Brain microvascular endothelial cell (primary cell): ENCODE measurements at regions not wholly inside any gene's neighbourhood (a gene's known extent, or its start where the extent isn't known, plus 50 kb on each side); places are given as distances from the start of the nearest gene placed in this dataset.

ENCODE experiments used
- DNase-seq: peaks from one replicate; pipeline ENCODE4 v3.0.0-alpha.2; 2020
- H3K27ac ChIP-seq: fragments of 250-450 bp; sonication (Bioruptor Pico); 2 replicates; pipeline ENCODE4 v1.5.1; 2020; ENCODE audit warnings: mild to moderate bottlenecking, moderate library complexity
- H3K27me3 ChIP-seq: fragments of 250-450 bp; sonication (Bioruptor Pico); replicated peaks from 2 replicates; pipeline ENCODE4 v1.5.1; 2020; ENCODE audit warnings: mild to moderate bottlenecking
- H3K36me3 ChIP-seq: fragments of 250-450 bp; sonication (Bioruptor Pico); replicated peaks from 2 replicates; pipeline ENCODE4 v1.5.1; 2020; ENCODE audit warnings: mild to moderate bottlenecking
- H3K4me3 ChIP-seq: 2 replicates; pipeline ENCODE4 v1.5.1; 2011; ENCODE audit warnings: low read depth, mild to moderate bottlenecking, control low read depth, low read length, moderate library complexity
- in situ Hi-C: cut with HindIII; loops from 2 replicates; pipeline ENCODE4 v1.10.0; 2017; ENCODE audit warnings: low sequenced_read_pairs, low pct_ligation_motif_present
- TF ChIP-seq, protein P1 (sequence below): IDR thresholded peaks from 2 replicates; pipeline ENCODE4 v1.5.1; 2011; ENCODE audit warnings: low read depth, mild to moderate bottlenecking, moderate library complexity, low read length, control low read depth, inconsistent platforms; ENCODE audit errors: missing control alignments

DNA sequence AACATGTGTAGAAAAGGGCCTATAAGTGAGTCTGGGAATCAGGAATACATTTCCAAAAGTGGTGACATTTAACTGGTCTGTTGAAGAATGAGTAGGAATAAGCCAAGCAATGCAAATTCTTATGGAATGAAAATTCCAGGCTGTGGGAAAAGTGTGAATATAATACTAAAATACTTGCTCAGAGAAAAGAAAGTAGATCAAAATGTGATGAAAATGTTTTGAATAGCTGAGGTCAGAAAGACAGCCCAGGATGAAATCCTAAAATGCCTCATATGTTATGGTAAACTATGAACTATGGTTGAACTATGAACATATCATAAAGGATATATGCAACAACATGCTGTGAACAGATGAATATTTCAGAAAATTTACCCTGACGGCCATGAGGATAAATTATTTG is 688.3 kb upstream of the FAT3 start:
- TF ChIP-seq, protein P1, sequence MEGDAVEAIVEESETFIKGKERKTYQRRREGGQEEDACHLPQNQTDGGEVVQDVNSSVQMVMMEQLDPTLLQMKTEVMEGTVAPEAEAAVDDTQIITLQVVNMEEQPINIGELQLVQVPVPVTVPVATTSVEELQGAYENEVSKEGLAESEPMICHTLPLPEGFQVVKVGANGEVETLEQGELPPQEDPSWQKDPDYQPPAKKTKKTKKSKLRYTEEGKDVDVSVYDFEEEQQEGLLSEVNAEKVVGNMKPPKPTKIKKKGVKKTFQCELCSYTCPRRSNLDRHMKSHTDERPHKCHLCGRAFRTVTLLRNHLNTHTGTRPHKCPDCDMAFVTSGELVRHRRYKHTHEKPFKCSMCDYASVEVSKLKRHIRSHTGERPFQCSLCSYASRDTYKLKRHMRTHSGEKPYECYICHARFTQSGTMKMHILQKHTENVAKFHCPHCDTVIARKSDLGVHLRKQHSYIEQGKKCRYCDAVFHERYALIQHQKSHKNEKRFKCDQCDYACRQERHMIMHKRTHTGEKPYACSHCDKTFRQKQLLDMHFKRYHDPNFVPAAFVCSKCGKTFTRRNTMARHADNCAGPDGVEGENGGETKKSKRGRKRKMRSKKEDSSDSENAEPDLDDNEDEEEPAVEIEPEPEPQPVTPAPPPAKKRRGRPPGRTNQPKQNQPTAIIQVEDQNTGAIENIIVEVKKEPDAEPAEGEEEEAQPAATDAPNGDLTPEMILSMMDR = no peak
- Histone ChIP-seq H3K27me3 (no peaks in the 10 kb centered on the region), H3K36me3 (no peaks in the 10 kb centered on the region), H3K4me3 (no peak overlapping the region), H3K27ac (no peak overlapping the region)
- DNase-seq = peak; percentile 1
- in situ Hi-C loops = no loop called here

DNA sequence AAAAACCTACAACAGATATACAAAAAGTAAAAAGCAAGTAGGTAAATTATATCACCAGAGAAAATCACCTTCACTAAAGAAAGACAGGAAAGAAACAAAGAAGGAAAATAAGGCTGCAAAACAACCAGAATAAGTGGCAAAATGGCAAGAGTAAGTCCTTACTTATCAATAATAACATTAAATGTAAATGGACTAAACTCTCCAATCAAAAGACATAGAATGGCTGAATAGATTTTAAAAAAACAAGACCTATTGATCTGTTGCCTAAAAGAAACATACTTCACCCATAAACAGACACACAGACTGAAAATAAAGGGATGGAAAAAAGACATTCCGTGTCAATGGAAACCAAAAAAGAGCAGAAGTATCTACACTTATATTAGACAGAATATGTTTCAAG is 695.7 kb upstream of the FAT3 start:
- in situ Hi-C loops = no loop called here
- TF ChIP-seq, protein P1 = no peak
- H3K36me3 ChIP-seq = no peaks in the 10 kb centered on the region
- no peak for DNase-seq
- H3K27me3 ChIP-seq = no peaks in the 10 kb centered on the region
- no peak overlapping the region for H3K4me3 ChIP-seq
- H3K27ac ChIP-seq = no peak overlapping the region

DNA sequence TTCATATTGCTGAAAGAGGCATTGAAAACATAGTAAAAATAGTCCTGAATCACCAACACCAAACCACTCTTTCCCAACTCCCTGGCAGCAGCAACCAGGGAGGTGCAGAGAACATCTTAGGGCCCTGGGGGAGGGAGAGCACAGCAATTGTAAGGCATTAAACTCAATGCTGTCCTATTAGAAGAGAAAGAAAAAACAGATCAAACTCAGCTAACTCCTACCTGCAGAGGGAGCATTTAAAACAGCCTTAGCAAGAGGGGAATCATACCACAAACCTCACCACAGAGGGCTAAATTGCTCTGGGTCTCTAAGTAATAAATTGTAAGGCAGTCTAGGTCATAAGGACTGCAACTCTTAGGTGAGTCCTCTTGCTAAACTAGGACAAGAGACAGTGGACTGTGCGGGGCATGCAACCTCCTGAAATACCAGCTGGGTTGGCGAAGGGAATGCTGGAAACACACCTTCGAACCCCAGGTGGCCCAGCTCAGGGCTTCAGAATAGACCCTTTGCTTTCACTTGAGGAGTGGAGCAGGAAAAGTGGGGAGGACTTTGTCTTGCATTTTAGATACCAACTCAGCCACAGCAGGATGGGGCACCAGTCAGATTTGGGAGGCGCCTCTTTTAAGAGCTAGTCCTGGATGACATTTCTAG is 697.1 kb upstream of the FAT3 start:
- Histone ChIP-seq H3K4me3 (no peak overlapping the region), H3K27ac (no peak overlapping the region), H3K27me3 (no peaks in the 10 kb centered on the region), H3K36me3 (no peaks in the 10 kb centered on the region)
- in situ Hi-C loops = no loop called here
- TF ChIP-seq, protein P1 = no peak
- DNase-seq = no peak

DNA sequence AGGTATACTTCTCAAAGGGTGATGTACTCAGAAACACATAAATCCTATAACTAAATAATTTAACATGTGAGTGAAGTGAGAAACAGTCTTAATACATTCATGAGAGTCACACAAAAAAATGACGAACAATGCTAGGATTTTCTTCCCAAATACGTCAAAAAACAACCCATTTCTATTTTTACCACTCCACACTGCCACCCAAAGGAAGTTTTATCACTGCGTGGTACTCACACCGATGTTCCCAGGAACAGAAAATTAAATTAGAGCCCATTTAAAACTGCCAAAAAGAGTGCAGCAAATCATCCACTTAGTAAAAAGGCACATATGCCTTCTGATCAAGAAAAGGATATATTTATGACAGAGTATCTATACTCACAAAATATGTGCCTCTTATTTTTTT is 710.9 kb upstream of the FAT3 start:
- no peaks in the 10 kb centered on the region for H3K36me3 ChIP-seq
- in situ Hi-C loops = no loop called here
- DNase-seq = peak; percentile 3
- H3K27me3 ChIP-seq = no peaks in the 10 kb centered on the region
- TF ChIP-seq, protein P1 = peak; percentile 34
- no peak overlapping the region for H3K4me3 ChIP-seq
- no peak overlapping the region for H3K27ac ChIP-seq

DNA sequence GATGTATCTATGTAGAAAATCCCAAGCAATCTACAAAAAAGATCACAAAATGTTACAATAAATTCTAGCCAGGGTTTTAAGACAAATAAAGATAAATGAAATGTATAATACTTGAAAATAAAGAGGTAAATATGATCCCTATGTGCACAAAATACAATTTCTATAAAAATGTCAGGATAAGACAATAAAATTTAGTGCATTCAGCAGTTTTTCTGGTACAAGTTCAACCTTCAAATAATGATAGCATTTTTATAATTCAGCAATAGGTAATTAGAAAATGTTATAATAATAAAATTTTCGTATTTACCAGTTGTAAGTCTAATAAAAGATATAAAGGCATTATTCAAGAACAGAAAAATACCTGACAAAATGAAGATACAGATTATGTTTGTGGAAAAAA is 726.8 kb upstream of the FAT3 start:
- H3K4me3 ChIP-seq = no peak overlapping the region
- DNase-seq = no peak
- no peaks in the 10 kb centered on the region for H3K27me3 ChIP-seq
- no peak overlapping the region for H3K27ac ChIP-seq
- no peaks in the 10 kb centered on the region for H3K36me3 ChIP-seq
- TF ChIP-seq, protein P1 = no peak
- in situ Hi-C loops = no loop called here

DNA sequence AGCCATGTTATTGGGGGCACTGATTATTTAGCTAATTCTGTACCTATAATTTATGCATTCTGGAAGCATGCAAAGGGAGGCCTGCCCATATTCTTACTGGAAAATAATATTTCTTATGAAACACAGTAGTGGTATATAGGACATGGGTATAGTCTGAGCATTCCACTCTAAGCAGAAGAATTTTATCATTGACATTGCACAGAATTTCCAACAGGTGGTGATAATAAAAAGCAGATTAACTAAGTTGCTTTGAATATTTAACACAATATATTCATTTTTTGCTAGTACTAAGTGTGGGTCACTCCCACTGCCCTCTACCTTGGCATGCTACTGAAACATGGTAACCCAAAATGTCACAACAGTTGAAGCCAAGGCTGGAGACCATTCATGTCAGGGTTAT is 728.8 kb upstream of the FAT3 start:
- Histone ChIP-seq H3K36me3 (no peaks in the 10 kb centered on the region), H3K4me3 (no peak overlapping the region), H3K27me3 (no peaks in the 10 kb centered on the region), H3K27ac (no peak overlapping the region)
- TF ChIP-seq, protein P1 = no peak
- in situ Hi-C loops = no loop called here
- no peak for DNase-seq
